ENCODE measurements at regions not wholly inside any gene's neighbourhood (a gene's known extent, or its start where the extent isn't known, plus 50 kb on each side); places are given as distances from the start of the nearest gene placed in this dataset.

- TF ChIP-seq CTCF (IDR thresholded peaks at IDR 0.05; ENCODE audit: extremely low read depth in 1 of 2, insufficient read depth in 1 of 2, low read depth in 1 of 2, low read length in 2 of 2), result no peak
- no peak for TF ChIP-seq EZH2 (IDR thresholded peaks at IDR 0.05; ENCODE audit: borderline replicate concordance, low read depth, low read length, severe bottlenecking)
- no peak for TF ChIP-seq FOS (IDR thresholded peaks at IDR 0.05; ENCODE audit: borderline replicate concordance, insufficient read depth, low read length)
- TF ChIP-seq MAX (IDR thresholded peaks at IDR 0.05; ENCODE audit: insufficient read depth, insufficient read length), result no peak
- no peak for TF ChIP-seq MYC (IDR thresholded peaks at IDR 0.05; ENCODE audit: low read depth, low read length)
- no peak for TF ChIP-seq POLR2AphosphoS5 (IDR thresholded peaks at IDR 0.05; ENCODE audit: insufficient read depth, low read depth, low read length)
- TF ChIP-seq JUN (IDR thresholded peaks at IDR 0.05; ENCODE audit: borderline replicate concordance, insufficient read depth, insufficient read length, low read depth), result no peak
- no peak for TF ChIP-seq POLR2A (IDR thresholded peaks at IDR 0.05; ENCODE audit: low read depth, low read length)
These were observed 63.7 kb upstream of the SACS start for GRCh38 chr13:23497191-23497590.

Data from endothelial cell of umbilical vein (primary cell).